ENCODE measurements at regions not wholly inside any gene's neighbourhood (a gene's known extent, or its start where the extent isn't known, plus 50 kb on each side); places are given as distances from the start of the nearest gene placed in this dataset.
A peak's percentile ranks its signal among the peaks of the same experiment; 100 is the strongest.

DNA sequence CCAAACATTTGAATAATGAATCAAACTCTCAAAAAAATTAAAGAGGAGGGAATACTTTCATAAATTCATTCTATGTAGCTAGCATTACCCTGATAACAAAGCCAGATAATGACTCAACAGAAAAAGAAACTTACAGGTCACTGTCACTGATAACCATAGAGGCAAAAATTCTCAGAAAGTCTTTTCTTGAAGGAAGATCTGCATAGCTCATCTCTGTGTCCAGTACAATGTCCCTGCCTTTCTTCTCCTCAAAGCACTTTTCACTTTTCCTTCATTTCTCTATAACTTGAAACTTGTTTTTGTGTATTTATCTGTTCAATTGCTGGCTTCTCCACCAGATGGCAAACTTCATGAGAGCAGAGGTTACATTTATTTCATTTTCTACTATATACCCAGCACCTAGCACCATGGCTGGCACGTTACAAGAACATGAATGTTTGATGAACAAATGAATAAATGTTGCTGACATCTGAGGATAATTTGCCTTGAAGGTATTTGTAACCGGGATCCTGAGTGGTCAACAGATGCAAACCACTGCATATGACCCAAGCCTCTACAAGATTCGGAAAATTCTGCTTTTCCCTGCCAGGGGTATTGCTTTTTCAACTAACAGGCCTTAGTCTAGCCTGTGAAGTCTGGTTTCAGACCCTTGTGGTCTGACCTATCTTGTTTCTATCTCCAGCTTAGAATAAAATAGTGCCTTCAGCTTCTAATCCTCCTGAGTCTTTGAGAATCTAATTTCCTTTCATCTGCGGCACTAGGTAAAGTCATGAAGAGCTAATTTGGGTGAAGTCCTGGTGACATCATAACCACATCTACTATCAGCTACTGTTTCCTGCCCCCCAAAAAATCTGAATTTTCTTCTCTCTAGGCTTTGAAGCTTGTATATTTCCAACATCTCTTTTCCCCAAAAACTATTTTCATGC is 52.5 kb upstream of the ANTXR2 start:
- TF ChIP-seq, protein P1, sequence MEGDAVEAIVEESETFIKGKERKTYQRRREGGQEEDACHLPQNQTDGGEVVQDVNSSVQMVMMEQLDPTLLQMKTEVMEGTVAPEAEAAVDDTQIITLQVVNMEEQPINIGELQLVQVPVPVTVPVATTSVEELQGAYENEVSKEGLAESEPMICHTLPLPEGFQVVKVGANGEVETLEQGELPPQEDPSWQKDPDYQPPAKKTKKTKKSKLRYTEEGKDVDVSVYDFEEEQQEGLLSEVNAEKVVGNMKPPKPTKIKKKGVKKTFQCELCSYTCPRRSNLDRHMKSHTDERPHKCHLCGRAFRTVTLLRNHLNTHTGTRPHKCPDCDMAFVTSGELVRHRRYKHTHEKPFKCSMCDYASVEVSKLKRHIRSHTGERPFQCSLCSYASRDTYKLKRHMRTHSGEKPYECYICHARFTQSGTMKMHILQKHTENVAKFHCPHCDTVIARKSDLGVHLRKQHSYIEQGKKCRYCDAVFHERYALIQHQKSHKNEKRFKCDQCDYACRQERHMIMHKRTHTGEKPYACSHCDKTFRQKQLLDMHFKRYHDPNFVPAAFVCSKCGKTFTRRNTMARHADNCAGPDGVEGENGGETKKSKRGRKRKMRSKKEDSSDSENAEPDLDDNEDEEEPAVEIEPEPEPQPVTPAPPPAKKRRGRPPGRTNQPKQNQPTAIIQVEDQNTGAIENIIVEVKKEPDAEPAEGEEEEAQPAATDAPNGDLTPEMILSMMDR (IDR thresholded peaks at IDR 0.05; ENCODE audit: insufficient read depth, low read length, missing control alignments), result peak; percentile 42
- no peak for DNase-seq (ENCODE audit: low read depth, low spot score)
- no peak overlapping the region for H3K4me3 ChIP-seq (ENCODE audit: low read depth, low read length)
- ChIA-PET POLR2A (interaction anchor here (1.2 kb wide), 1 partner anchor 53 kb away, joined by 3 read pairs; the partner anchor contains the start of gene ANTXR2), CTCF (interaction anchor here (0.7 to 4.9 kb wide), 31 partner anchors 8 to 213 kb away, joined by 3 to 35 read pairs (median 4); no protein-coding TSS in a partner anchor)

DNA sequence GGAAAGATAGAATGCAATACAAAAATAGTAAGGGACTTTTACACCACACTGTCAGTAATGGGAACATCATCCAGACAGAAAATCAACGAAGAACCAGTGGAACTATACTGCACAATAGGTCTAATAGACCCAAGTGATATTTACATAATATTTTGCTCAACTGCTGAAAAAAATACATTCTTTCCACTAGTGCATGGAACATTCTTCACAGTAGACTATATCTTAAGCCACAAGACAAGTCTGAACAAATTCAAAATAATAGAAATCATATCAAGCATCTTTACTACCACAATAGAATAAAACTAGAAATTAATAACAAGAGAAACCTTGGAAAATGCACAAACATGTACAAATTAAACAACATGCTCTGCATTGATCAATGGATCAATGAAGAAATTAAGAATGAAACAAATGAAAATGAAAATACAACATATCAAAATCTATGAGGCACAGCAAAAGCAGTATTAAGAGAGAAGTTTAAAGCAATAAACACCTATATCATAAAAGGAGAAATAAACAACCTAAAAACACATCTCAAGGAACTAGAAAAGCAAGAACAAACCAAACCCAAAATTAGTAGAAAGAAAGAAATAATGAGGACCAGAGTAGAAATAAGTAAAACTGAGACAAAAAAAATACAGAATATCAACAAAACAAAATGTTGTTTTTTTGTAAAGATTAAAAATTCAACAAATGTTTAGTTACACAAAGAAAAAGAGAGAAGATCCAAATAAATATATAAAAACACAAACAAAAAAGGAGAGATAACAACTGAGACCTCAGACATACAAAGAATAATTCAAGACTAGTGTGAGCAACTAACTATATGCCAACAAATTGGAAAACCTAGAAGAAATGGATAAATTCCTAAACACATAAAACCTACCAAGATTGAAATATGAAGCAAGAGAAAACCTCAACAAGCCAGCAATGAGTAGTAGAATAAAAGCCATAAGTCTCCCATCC is 51.5 kb upstream of the ANTXR2 start:
- ChIA-PET CTCF (interaction anchor here (0.8 to 4.9 kb wide), 25 partner anchors 9 to 212 kb away, joined by 3 to 35 read pairs (median 5); no protein-coding TSS in a partner anchor), POLR2A (interaction anchor here (1.2 kb wide), 1 partner anchor 52 kb away, joined by 3 read pairs; the partner anchor contains the start of gene ANTXR2)
- no peak overlapping the region for H3K4me3 ChIP-seq (ENCODE audit: low read depth, low read length)
- TF ChIP-seq, protein P1 (IDR thresholded peaks at IDR 0.05; ENCODE audit: insufficient read depth, low read length, missing control alignments), result no peak
- DNase-seq (ENCODE audit: low read depth, low spot score), result no peak

All from AG04449 (cell line).